Urothelium cell line (cell line): ENCODE measurements at regions not wholly inside any gene's neighbourhood (a gene's known extent, or its start where the extent isn't known, plus 50 kb on each side); places are given as distances from the start of the nearest gene placed in this dataset.
"Not testable (repeated sequence)": the region's sequence is repeated elsewhere in the genome, so short reads cannot be mapped to it uniquely, and the experiment has no call there.

ENCODE experiments used
- DNase-seq: peaks from one replicate; pipeline ENCODE4 v3.0.0; 2011; ENCODE audit warnings: low spot score, mixed read lengths
- FAIRE-seq: peaks from 2 replicates; lab custom pipeline; 2011; peaks lifted over from hg19 to GRCh38; lab: Jason Lieb, UNC

GRCh38 chr5:40356248-40356647 is 323.5 kb upstream of the PTGER4 start:
- FAIRE-seq (no peak), DNase-seq (no peak)

- DNase-seq = no peak
- no peak for FAIRE-seq
Measured at GRCh38 chr5:40355846-40356245, 323.9 kb upstream of the PTGER4 start.

GRCh38 chr5:40355181-40355580 is 324.5 kb upstream of the PTGER4 start:
- no peak for FAIRE-seq
- no peak for DNase-seq

GRCh38 chr5:40354171-40354570 is 325.5 kb upstream of the PTGER4 start:
- FAIRE-seq = no peak
- DNase-seq = no peak

- DNase-seq = no peak
Measured at GRCh38 chr5:40353442-40353841, 326.3 kb upstream of the PTGER4 start.

GRCh38 chr5:40347981-40348725 is 331.6 kb upstream of the PTGER4 start:
- no peak for FAIRE-seq

More at GRCh38 chr5:40353442-40353841, 326.3 kb upstream of the PTGER4 start:
- no peak for FAIRE-seq

GRCh38 chr5:40346901-40347300 is 332.8 kb upstream of the PTGER4 start:
- no peak for DNase-seq
- no peak for FAIRE-seq

More at GRCh38 chr5:40347981-40348725, 331.6 kb upstream of the PTGER4 start:
- no peak for DNase-seq

- not testable (repeated sequence) for DNase-seq, FAIRE-seq
Measured at GRCh38 chr5:40338434-40338833, 341.3 kb upstream of the PTGER4 start.

- FAIRE-seq (no peak), DNase-seq (no peak)
Measured at GRCh38 chr5:40334242-40334635, 345.5 kb upstream of the PTGER4 start.

- FAIRE-seq (no peak), DNase-seq (no peak)
Measured at GRCh38 chr5:40333459-40334241, 346.1 kb upstream of the PTGER4 start.

- DNase-seq = no peak
- no peak for FAIRE-seq
Measured at GRCh38 chr5:40332970-40333369, 346.7 kb upstream of the PTGER4 start.

GRCh38 chr5:40331616-40332015 is 348.1 kb upstream of the PTGER4 start:
- no peak for DNase-seq
- no peak for FAIRE-seq

- no peak for DNase-seq
- FAIRE-seq = no peak
Measured at GRCh38 chr5:40321514-40321913, 358.2 kb upstream of the PTGER4 start.

GRCh38 chr5:40318395-40318794 is 361.3 kb upstream of the PTGER4 start:
- FAIRE-seq = no peak
- DNase-seq = no peak

- FAIRE-seq = no peak
- DNase-seq = no peak
Measured at GRCh38 chr5:40317023-40317422, 362.7 kb upstream of the PTGER4 start.

GRCh38 chr5:40315126-40315525 is 364.6 kb upstream of the PTGER4 start:
- FAIRE-seq = no peak
- DNase-seq = no peak

- no peak for DNase-seq
- FAIRE-seq = no peak
Measured at GRCh38 chr5:40314275-40314674, 365.4 kb upstream of the PTGER4 start.

GRCh38 chr5:40312205-40312604 is 367.5 kb upstream of the PTGER4 start:
- FAIRE-seq (no peak), DNase-seq (no peak)

- FAIRE-seq (no peak), DNase-seq (no peak)
Measured at GRCh38 chr5:40309851-40310250, 369.9 kb upstream of the PTGER4 start.

- no peak for DNase-seq
- FAIRE-seq = no peak
Measured at GRCh38 chr5:40308867-40309266, 370.8 kb upstream of the PTGER4 start.

GRCh38 chr5:40307920-40308319 is 371.8 kb upstream of the PTGER4 start:
- no peak for DNase-seq
- no peak for FAIRE-seq

GRCh38 chr5:40306869-40307487 is 372.7 kb upstream of the PTGER4 start:
- FAIRE-seq = no peak

More at GRCh38 chr5:40306869-40307487, 372.7 kb upstream of the PTGER4 start:
- no peak for DNase-seq
